ENCODE measurements at regions not wholly inside any gene's neighbourhood (a gene's known extent, or its start where the extent isn't known, plus 50 kb on each side); places are given as distances from the start of the nearest gene placed in this dataset.

- H3K9me3 ChIP-seq (ENCODE audit: control insufficient read depth in 1 of 2, insufficient read depth in 1 of 2, low read depth in 1 of 2, low read length in 2 of 2) = no peaks in the 10 kb centered on the region
- no peak overlapping the region for H2AFZ ChIP-seq (ENCODE audit: low read depth, low read length, poor library complexity, severe bottlenecking)
- ChIA-PET POLR2A (no interaction called here), RAD21 (ENCODE audit: low non-redundant PET in 1 of 2, low total read pairs in 2 of 2, uncharacterized antibody in 2 of 2, unreplicated experiment in 2 of 2) (no interaction called here), CTCF (no interaction called here)
- TF ChIP-seq TCF7L2 (IDR thresholded peaks at IDR 0.05; ENCODE audit: borderline replicate concordance, extremely low read depth, insufficient read depth, insufficient read length) (no peak), RAD21 (IDR thresholded peaks at IDR 0.05; ENCODE audit: low read depth) (no peak), REST (IDR thresholded peaks at IDR 0.05; ENCODE audit: low read depth) (no peak), ZBTB33 (IDR thresholded peaks at IDR 0.05; ENCODE audit: extremely low read depth, insufficient replicate concordance, low read length) (no peak), POLR2AphosphoS5 (IDR thresholded peaks at IDR 0.05; ENCODE audit: low read depth, low read length) (no peak), SIN3A (IDR thresholded peaks at IDR 0.05; ENCODE audit: low read depth) (no peak), EZH2phosphoT487 (IDR thresholded peaks at IDR 0.05; ENCODE audit: borderline replicate concordance) (no peak), EGR1 (IDR thresholded peaks at IDR 0.05; ENCODE audit: low read depth) (no peak), ZNF274 (IDR thresholded peaks at IDR 0.05; ENCODE audit: low read depth, low read length) (no peak)
- DNase-seq (ENCODE audit: low read depth, low spot score) (no peak), ATAC-seq (peak; percentile 67)
- no peaks in the 10 kb centered on the region for H3K36me3 ChIP-seq (ENCODE audit: control insufficient read depth in 1 of 2, insufficient read depth in 2 of 2, low read length in 2 of 2)
- BruUV-seq (replicated peaks) = no TSS peak
- no peaks in the 10 kb centered on the region for H3K79me2 ChIP-seq (ENCODE audit: insufficient read depth, low read length)
- H3K4me2 ChIP-seq (ENCODE audit: low read length) = peak overlapping the region; percentile 25
- intact Hi-C loops (cut with micrococcal nuclease) = no loop called here
- no peaks in the 10 kb centered on the region for H3K9me2 ChIP-seq (ENCODE audit: insufficient read depth)
- no peak overlapping the region for H3K27ac ChIP-seq (ENCODE audit: low read depth, low read length)
- H4K20me1 ChIP-seq (ENCODE audit: insufficient read depth) = no peaks in the 10 kb centered on the region
- H3K4me3 ChIP-seq (replicated peaks in 1 of 2; ENCODE audit: low read depth in 1 of 2, low read length in 2 of 2) = no peak overlapping the region
- no peak overlapping the region for H3K9ac ChIP-seq (ENCODE audit: low read length)
- H3K27me3 ChIP-seq (ENCODE audit: insufficient read depth, low read length) = 0 out of 2 replicates have a peak, but pooled peaks cover 4% of the 10 kb centered on the region
- peaks cover 0 to 17% of the 10 kb centered on the region in 2 experiments; a peak in 2 of 4 replicates for H3K4me1 ChIP-seq (ENCODE audit: control insufficient read depth in 1 of 2, insufficient read depth in 2 of 2, low read length in 2 of 2)
These were observed 324.4 kb downstream of the ENC1 start for GRCh38 chr5:74316064-74316603.
